HG03469 (cell line): ENCODE measurements at regions not wholly inside any gene's neighbourhood (a gene's known extent, or its start where the extent isn't known, plus 50 kb on each side); places are given as distances from the start of the nearest gene placed in this dataset.

ENCODE experiments used
- ATAC-seq: cut with Tn5 transposase; IDR thresholded peaks from one replicate; pipeline ENCODE4 v1.9.1; 2021; ENCODE audit warnings: mild to moderate bottlenecking, moderate library complexity, moderate number of reproducible peaks; ENCODE audit not compliant: unreplicated experiment

DNA sequence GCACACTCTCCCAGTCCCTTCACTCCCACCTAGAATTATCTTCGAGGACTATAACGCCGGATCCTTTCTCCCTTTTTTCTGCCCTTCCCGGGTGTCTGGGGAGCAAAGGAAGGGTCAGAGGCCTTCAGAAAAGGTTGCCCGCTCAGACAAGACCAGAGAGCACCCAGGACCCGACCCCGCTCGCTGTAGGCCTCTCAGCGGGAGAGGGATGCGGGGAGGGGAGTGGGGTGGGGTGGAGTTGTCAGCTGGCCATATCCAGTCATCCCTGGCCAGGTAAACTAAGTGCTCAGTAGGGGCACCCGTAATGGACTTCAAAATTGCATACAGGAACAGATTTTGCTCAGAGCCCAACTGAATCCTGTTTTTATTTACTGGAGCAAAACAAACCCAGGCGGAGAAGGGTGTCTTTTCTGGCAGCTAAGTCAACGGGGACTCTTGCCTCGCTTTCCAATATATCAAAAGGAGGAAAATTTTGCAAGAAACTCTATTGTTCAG is 65.0 kb downstream of the NOL4 start:
- ATAC-seq: no peak

DNA sequence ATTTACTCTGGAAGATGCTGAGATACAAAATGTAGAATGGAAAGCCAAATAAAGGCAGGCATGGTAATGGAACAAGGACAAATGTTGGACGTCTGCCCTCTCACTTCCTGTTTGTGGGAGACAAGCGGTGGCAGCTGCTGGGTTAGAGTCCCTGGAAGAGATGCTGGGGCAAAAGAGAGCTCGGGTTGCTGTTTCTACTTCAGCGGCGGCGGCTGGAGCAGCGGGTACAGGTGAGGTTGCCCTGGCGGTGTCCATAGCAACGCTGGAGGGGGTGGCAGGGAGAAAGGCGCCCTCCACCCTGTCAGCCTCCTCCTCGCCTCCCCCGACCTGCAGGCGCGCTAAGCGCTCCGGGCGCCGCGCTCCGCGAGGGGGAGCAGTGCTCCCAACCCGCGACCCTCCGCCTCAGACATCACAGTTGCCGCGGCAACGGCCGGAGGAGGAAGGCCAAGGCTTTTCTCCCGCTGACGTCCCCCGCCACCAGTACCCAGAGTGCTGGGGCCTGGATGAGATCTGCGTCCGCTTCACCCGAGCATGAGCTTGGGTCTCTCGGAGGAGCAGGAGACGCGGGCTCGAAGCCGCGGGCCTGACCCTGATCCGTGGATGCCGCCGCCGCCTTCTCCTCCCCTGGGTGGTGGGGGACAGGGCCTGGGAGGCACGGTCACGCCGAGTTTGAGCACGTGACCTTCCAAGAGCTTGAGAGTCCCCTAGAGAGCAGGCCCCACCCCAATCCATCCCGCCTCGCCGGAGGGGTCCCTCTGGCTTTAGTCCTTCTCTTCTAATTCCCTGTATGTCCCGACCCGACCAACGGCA is 65.6 kb downstream of the NOL4 start:
- ATAC-seq: no peak

DNA sequence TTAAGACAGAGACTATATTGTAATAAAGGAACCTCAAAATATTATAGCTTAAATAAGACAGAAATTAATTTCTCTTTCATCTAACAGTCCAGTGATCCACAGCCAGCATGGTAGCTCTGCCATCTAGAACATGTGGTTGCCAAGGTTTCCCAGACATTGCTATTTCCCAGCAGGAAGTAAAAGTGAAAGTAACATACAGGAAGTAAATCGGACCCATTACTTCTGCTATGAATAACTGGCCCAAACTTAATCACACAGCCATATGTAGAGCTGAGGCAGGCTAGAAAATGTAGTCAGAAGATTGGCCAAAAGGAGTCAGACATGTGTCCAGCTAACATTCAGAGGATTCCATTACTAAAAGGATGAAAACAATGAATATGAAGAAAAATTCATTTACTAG is 71.0 kb downstream of the NOL4 start:
- peak; percentile 62 for ATAC-seq

DNA sequence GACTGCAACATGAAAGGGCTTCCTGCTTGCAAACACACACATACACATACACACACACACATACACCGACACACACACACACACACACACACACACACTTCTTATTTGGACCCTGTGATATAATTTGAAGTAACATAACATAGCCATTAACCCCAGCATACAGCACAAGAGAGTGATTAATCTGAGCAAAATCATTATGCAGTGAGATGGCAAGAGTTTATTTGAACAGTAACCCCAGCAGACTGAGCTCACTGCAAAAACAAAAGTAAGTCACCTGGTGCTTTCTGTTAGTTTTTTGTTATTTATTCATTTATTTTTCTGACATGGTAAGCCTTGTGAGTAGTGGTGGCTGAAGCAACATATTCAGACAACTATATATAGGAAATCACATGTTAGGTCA is 93.7 kb downstream of the NOL4 start:
- no peak for ATAC-seq

DNA sequence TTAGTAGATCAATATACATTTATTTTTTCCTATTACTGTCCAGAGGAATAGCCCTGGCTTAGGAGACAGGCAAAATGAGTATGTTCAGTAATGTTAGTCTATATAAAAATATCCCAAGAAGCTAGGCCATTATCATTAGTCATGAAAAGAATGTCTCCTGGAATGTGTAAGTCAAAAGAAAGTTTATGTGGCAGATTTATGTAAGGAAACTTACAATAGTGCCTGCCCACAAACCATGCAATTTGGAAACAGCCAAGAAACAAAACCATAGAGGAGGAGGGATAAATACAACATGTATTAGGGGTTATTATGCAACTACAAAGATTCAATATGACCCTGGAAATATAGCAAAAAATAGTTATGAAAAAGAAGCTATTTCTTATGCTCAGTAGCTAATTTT is 96.3 kb downstream of the NOL4 start:
- no peak for ATAC-seq

DNA sequence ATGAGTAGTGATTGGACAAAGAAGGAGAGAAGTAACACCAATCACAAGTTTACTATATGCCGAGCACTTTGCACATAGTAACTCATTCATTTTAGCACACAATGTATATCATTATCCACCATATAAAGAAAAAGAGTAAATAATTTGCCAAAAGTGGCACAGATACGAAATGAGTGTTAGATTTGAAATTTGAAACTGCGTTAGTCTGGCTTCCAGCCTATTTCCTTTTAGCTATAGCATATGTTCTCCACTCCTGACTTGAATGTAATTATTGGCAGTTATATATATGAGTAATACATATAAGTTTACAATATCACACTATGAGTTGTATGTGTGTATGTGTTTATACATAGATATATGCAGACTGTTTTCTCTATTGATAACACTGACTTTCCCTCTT is 98.6 kb downstream of the NOL4 start:
- ATAC-seq: no peak

DNA sequence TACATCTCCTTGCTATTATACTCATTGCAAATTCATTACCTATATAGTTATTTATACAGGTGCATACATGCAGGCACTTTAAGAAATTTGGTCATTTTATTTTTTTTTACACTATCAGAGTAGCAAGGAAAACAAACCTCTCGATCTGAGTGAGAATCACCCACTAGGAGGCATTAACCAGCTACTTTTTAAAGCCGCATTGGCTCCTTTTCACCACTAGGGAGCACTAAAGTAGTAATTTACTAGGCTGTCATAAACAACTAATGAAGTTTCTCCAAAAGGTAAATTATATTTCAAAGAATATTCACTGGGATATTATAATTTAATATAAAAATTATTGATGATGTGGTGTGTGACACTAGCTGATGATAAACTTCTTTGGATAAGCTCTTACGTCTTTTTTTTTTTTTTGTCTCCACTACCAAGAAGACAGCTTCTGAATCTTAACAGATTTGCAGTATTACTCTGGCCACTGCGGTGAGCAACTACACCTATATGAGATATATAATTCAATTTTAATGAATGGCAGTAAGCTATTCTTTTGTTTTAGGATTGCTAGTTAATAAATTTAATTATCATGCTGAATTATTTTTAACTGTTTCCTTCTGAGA is 101.9 kb downstream of the NOL4 start:
- ATAC-seq: peak; percentile 95

DNA sequence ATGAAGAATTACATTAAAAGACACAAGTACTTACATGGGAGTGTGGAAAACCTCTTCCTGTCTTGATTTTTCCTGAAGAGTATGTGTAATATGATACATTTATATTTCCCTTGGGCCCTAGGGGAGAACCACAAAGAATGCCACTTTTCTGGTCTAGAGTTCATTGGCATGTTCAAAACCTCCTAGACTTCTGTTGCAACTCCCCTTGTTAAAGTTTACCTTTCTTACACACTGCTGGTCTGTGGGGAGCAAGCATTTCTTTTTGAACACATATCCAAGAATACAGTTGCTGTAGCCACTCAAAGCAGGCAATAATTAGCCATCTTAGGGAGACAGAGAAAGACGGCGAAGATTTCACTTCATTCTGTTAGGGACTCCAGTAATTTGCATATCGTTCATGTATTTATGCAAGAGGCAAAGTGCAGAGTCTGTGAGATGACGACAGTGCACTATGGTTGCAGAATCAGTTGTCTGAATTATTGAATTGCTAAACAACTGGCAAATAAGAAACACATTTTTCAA is 103.5 kb downstream of the NOL4 start:
- ATAC-seq: no peak

DNA sequence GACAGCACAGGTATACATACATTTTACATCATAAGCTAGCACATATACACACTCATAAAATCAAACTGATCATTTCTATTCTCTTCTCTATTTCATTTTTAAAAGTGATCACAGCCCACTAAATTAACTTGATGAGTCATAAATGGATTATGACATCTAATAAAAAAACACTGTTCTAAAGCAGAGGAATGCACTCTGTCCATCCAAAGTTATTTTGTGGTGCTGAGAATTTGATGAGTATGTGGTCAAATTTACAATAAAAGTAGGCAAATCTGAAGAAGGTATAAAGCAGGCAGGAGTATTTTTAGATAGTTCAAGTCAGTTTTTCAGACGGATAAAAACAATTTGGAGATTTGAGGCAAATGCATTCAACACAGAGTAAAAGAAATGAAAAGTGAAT is 104.4 kb downstream of the NOL4 start:
- no peak for ATAC-seq

DNA sequence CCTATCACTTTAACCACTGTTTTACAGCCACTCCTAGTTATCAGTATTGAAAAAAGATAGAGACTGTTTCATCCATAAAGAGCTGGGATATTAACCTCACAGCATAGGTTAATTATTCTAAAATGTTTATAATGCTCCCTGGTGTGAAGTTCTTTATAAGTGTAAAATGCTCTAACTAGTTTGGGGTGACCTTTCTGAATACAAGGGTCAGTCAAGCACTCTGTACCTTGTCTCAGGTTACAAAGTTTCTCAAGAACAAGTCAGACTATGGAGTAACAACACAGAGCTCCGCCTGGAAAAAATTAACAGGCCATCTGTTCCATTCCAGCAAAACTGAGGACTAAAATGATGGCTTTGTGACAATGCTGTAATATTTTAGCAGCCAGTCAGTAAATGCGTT is 107.4 kb downstream of the NOL4 start:
- ATAC-seq: no peak

DNA sequence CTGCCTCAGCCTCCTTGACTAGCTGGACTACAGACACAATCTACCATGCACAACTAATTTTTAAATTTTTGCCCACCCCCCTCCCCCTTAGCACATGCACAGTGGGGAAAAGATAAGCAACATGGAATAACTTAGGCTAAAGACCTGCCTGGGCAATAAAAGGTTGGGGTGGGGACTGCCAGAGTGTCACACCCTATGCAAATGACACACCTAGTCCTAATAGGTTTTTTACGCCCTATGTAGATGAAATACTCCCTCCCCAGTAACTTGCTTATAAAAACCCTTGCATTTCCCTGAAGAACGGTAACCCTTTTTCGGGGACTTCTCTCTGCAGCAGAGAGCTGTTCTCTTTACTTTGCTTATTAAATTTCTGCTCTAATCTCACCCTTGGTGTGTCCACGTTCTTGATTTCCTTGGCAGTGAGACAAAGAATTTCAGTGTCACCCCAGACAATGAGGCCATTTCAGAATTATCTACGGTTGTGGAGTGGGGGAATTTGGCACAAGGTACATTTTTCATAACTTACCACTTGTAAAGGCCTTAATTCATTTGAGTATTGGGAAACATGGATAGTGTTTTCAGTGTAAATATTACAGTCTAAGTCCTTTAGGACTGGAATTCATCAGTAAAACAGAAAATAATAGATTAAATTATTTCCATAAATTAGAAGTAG is 109.2 kb downstream of the NOL4 start:
- no peak for ATAC-seq

DNA sequence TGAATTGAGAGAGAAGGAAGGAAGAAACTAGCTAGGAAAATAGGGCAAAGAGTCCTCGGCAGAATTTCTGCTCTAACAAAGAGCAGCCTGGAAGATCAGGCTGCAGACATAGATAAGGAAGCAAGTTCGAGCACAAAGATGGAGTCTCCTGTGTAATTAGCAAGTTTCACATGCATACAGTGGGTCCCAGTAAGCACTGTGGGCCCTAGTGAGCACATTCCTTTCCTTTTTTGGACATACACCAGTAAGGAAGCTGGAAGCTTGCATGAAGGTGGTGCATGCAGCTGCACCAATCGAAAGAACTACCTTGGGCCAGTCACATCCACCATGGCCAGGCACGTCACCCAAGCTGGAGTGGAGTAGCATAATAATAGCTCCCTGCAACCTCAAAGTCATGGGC is 109.7 kb downstream of the NOL4 start:
- no peak for ATAC-seq

DNA sequence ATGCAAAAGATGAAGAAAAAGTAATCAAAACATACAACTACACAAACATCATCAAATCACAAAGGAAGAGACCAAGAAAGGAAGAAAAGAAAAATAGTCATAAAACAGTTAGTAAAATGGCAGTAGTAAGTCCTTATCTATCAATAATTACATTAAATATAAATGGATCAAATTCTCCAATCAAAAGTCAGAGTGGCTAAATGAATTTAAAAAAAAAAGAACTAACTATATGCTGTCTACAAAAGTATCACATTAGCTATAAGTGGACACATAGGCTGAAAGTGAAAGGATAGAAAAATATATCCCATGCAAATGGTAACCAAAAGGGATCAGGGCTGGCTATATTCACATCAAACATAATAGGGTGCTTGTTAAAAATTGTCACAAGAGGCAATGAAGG is 116.5 kb downstream of the NOL4 start:
- ATAC-seq: no peak

DNA sequence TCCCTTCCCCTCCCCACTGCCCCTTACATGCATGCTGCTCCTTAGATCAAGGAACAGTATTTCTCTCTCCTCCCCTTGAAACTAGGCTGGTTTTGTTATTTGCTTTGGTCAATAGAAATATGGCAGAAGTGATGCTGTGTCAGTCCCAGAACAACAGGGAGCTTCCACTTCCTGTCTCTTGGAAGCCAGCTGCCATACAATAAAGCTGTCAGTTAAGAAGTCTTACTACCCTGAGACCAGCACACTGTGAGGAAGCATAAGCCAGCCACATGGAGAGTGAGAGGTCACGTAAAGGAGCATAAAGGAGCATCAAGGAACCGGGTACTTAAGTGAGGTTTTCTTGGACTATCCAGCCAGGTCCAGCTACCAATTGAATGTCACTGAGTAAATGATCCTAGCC is 126.6 kb downstream of the NOL4 start:
- no peak for ATAC-seq

DNA sequence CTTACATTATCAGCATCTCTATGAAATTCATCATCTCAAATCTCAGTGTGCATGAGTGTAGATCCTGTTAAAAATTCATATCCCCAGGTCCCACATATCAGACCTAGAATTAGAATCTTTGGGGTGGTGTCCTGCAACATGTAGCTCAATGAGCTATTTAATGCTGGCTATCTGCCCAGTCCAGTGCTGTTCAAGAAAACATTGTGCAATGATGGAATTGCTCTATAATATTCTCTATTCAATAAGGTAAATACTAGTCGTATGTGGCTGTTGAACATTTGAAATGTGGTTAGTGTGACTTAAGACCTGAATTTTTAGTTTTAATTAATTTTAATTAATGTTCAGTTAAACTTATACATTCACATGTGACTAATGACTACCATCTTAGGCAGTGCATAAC is 127.4 kb downstream of the NOL4 start:
- ATAC-seq: no peak

DNA sequence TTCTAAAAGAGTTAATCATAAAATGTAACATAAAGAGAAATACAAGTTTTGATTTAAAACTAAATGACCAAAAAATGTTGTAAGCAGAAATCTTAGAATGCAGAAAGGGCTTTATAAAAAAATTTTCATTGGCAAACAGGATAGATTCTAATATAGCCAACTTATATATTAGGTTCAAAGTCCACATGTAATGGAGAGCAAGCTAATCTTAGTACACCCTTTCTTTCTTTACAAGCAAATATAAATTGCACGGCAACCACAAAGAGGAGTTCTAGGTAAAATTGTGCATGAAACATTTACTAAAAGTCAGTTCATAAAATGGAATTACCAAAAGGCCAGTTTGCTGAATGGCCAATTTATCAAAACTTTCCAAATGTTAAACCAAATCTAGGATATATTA is 130.6 kb downstream of the NOL4 start:
- no peak for ATAC-seq

DNA sequence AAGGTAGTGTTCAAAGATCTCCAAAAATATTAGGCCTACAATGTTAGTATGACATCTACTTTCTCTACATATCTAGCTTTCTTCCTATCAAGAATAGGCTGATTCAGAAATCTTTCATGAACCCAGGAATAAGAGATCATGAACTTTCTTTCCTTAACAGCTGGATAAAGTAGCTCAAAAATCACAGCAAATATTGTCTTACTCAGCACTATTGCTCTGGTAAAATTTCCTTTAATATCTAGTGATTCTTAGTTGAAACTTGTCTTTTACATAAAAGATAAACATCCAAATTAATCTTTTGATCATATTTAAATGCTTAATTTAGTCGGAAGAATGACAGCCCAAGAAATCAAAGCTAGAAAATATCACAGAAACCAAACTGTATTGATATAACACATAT is 131.9 kb downstream of the NOL4 start:
- no peak for ATAC-seq

DNA sequence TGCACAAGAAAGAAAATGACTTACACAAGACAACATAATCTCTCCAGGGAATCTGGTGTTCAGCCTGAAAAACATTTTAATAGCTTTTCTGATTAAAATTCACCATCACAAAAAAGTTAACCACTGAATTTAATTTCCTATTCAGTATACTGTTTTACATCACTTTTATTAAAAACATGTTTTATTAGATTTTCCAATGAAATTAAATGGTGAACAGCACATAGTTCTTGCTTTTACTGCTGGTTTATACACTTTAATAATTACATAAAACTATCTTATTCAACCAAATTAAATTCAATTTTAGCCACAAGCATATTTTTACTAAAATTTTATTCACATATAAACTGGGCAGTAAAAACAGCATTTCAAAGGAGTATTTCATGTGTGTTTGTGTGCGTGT is 138.3 kb downstream of the NOL4 start:
- ATAC-seq: no peak

DNA sequence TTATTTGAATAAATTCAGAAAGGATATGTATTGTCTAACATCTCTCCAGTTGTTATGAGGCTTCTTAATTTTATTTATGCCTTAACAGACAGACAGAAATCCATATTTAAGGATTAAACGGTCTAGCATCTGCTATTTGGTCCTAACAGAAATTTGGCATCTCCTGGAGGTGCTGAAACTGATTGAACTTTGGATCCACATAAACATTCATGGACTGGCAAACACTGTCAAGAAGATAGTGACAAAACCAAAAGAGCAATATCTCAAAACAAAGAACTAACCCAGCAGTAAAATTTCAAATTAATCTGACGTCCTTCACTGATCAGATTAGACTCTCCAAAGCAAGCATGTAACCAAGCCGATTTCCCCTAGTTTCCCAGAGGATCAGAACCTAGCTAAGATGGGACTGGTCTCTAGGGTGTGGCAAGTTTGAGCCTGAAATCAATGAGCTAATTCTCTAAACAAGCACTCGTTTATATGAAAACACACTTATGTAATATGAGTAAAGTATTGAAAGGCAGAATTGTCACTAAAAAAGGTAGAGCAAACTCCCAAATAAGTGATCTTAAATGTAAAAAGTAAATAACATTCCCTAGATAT is 139.5 kb downstream of the NOL4 start:
- no peak for ATAC-seq

DNA sequence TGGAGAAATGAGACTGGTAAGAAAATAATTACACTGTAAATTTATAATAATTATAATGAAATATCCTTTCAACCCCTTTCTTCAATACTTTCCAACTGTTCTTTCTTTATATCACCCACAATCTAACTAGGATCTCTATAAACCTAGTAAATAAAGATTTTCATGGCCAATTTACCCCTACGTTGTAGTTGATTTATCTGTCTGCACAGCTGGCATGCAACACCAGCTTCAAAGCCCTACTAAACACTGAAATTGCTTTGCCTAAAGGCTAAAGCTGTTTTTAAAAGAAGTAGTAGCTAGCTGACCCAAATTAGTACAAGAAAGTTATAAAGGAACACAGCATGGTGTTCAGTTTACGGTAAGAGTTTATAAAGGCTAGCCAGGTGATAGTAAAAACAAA is 140.1 kb downstream of the NOL4 start:
- ATAC-seq: no peak

DNA sequence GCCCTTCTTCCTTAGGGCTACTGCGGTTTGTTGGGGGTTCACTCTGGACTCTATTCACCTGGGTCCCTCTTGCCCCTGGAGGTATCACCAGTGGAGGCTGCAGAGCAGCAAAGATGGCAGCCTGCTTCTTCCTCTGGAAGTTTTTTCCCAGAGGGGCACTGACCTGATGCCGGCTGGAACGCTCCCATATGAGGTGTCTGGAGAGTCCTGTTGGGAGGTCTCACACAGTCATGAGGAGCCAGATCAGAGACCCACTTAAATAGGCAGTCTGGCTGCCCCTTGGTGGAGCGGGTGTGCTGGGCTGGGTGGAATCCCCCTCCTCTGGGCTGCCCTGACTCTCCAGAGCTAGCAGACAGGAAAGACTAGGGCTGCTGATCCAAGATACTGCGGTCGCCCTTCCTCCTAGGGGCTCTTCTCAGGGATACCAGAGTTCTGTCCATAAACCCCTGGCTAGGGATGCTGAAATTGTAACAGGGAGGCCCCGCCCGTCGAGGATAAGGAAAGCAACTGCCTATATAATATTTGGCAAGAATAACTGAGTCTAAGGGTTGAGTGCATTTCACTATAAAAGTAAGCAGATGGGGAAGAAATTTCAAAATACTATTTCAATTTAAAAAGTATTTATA is 140.7 kb downstream of the NOL4 start:
- no peak for ATAC-seq
